ENCODE measurements at regions not wholly inside any gene's neighbourhood (a gene's known extent, or its start where the extent isn't known, plus 50 kb on each side); places are given as distances from the start of the nearest gene placed in this dataset.

GRCh38 chr1:222026280-222026679 lies 284.4 kb upstream of the DUSP10 start:
- H3K36me3 ChIP-seq (ENCODE audit: control insufficient read depth in 2 of 2, insufficient read depth in 1 of 2, low read length in 2 of 2), result no peaks in the 10 kb centered on the region
- CTCF ChIA-PET, result no interaction called here
- no peaks in the 10 kb centered on the region for H3K4me1 ChIP-seq (ENCODE audit: control insufficient read depth, insufficient read depth, low read length)
- POLR2A ChIA-PET, result no interaction called here
- H3K9me3 ChIP-seq (ENCODE audit: control insufficient read depth, insufficient read depth, low read depth, low read length), result no peaks in the 10 kb centered on the region
- H3K27ac ChIP-seq (ENCODE audit: extremely low read depth, low read depth, low read length), result no peak overlapping the region
- TF ChIP-seq ZNF16 (tag by site-specific recombination; IDR thresholded peaks at IDR 0.05; ENCODE audit: low read depth), result no peak
- TF ChIP-seq ZNF174 (tag by site-specific recombination; IDR thresholded peaks at IDR 0.05), result no peak
- no peak for TF ChIP-seq ZNF701 (tag by site-specific recombination; IDR thresholded peaks at IDR 0.05)
- TF ChIP-seq SALL2 (tag by site-specific recombination; IDR thresholded peaks at IDR 0.05; ENCODE audit: borderline replicate concordance), result no peak
- TF ChIP-seq ZFP69B (tag by site-specific recombination; IDR thresholded peaks at IDR 0.05), result no peak
- no peak for TF ChIP-seq ZEB2 (tag by site-specific recombination; IDR thresholded peaks at IDR 0.05)
- TF ChIP-seq ZNF654 (tag by site-specific recombination; IDR thresholded peaks at IDR 0.05; ENCODE audit: low read depth), result no peak
- TF ChIP-seq HOXA7 (CRISPR knock-in tag; IDR thresholded peaks at IDR 0.05; ENCODE audit: borderline replicate concordance), result no peak
- no peak for TF ChIP-seq ZNF248 (tag by site-specific recombination; IDR thresholded peaks at IDR 0.05)
- no peak for TF ChIP-seq ZNF341 (tag by site-specific recombination; IDR thresholded peaks at IDR 0.05; ENCODE audit: low read depth)
- TF ChIP-seq, protein P1, sequence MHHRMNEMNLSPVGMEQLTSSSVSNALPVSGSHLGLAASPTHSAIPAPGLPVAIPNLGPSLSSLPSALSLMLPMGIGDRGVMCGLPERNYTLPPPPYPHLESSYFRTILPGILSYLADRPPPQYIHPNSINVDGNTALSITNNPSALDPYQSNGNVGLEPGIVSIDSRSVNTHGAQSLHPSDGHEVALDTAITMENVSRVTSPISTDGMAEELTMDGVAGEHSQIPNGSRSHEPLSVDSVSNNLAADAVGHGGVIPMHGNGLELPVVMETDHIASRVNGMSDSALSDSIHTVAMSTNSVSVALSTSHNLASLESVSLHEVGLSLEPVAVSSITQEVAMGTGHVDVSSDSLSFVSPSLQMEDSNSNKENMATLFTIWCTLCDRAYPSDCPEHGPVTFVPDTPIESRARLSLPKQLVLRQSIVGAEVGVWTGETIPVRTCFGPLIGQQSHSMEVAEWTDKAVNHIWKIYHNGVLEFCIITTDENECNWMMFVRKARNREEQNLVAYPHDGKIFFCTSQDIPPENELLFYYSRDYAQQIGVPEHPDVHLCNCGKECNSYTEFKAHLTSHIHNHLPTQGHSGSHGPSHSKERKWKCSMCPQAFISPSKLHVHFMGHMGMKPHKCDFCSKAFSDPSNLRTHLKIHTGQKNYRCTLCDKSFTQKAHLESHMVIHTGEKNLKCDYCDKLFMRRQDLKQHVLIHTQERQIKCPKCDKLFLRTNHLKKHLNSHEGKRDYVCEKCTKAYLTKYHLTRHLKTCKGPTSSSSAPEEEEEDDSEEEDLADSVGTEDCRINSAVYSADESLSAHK (tag by site-specific recombination; IDR thresholded peaks at IDR 0.05), result no peak
- TF ChIP-seq ZNF521 (tag by site-specific recombination; IDR thresholded peaks at IDR 0.05), result no peak
- TF ChIP-seq ZNF792 (tag by site-specific recombination; IDR thresholded peaks at IDR 0.05), result no peak
- no peak for TF ChIP-seq KLF8 (tag by site-specific recombination; IDR thresholded peaks at IDR 0.05)
- no peak for TF ChIP-seq ZNF274 (IDR thresholded peaks at IDR 0.05; ENCODE audit: low read length)
- no peak for TF ChIP-seq ZNF274 (tag by site-specific recombination; IDR thresholded peaks at IDR 0.05; ENCODE audit: borderline replicate concordance)
- TF ChIP-seq, protein P2, sequence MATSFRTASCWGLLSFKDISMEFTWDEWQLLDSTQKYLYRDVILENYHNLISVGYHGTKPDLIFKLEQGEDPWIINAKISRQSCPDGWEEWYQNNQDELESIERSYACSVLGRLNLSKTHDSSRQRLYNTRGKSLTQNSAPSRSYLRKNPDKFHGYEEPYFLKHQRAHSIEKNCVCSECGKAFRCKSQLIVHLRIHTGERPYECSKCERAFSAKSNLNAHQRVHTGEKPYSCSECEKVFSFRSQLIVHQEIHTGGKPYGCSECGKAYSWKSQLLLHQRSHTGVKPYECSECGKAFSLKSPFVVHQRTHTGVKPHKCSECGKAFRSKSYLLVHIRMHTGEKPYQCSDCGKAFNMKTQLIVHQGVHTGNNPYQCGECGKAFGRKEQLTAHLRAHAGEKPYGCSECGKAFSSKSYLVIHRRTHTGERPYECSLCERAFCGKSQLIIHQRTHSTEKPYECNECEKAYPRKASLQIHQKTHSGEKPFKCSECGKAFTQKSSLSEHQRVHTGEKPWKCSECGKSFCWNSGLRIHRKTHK (tag by site-specific recombination; IDR thresholded peaks at IDR 0.05), result no peak
- no peak for TF ChIP-seq ZNF677 (tag by site-specific recombination; IDR thresholded peaks at IDR 0.05)
- no peak overlapping the region for H3K4me3 ChIP-seq (ENCODE audit: low read depth, low read length)

DNA sequence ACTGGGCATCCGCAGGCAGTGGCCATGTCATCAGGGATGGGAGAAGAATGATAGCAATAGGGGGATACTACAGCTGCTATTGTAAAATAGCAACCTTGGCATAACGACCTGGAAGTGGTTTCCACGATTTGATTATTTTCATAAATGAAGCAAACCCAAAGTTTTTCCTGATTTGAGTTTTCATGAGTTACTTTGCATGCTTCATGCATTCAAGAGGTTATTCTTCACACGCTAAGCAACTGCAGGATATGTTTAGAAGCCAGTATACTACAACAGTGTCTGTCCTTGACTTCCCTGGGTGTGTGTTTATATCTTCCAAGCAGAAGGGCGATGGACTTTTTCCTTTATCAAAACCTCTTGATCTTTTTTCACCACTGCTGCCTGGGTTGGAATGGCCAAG lies 281.1 kb upstream of the DUSP10 start:
- TF ChIP-seq ZNF24 (tag by site-specific recombination; IDR thresholded peaks at IDR 0.05) (no peak), ZEB2 (tag by site-specific recombination; IDR thresholded peaks at IDR 0.05) (no peak), ZNF548 (tag by site-specific recombination; IDR thresholded peaks at IDR 0.05) (no peak), ZNF37A (tag by site-specific recombination; IDR thresholded peaks at IDR 0.05) (no peak), ZNF529 (tag by site-specific recombination; IDR thresholded peaks at IDR 0.05; ENCODE audit: insufficient replicate concordance) (no peak)
- TF ChIP-seq, protein P3, sequence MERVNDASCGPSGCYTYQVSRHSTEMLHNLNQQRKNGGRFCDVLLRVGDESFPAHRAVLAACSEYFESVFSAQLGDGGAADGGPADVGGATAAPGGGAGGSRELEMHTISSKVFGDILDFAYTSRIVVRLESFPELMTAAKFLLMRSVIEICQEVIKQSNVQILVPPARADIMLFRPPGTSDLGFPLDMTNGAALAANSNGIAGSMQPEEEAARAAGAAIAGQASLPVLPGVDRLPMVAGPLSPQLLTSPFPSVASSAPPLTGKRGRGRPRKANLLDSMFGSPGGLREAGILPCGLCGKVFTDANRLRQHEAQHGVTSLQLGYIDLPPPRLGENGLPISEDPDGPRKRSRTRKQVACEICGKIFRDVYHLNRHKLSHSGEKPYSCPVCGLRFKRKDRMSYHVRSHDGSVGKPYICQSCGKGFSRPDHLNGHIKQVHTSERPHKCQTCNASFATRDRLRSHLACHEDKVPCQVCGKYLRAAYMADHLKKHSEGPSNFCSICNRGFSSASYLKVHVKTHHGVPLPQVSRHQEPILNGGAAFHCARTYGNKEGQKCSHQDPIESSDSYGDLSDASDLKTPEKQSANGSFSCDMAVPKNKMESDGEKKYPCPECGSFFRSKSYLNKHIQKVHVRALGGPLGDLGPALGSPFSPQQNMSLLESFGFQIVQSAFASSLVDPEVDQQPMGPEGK (tag by site-specific recombination; IDR thresholded peaks at IDR 0.05), result no peak
- TF ChIP-seq, protein P4, sequence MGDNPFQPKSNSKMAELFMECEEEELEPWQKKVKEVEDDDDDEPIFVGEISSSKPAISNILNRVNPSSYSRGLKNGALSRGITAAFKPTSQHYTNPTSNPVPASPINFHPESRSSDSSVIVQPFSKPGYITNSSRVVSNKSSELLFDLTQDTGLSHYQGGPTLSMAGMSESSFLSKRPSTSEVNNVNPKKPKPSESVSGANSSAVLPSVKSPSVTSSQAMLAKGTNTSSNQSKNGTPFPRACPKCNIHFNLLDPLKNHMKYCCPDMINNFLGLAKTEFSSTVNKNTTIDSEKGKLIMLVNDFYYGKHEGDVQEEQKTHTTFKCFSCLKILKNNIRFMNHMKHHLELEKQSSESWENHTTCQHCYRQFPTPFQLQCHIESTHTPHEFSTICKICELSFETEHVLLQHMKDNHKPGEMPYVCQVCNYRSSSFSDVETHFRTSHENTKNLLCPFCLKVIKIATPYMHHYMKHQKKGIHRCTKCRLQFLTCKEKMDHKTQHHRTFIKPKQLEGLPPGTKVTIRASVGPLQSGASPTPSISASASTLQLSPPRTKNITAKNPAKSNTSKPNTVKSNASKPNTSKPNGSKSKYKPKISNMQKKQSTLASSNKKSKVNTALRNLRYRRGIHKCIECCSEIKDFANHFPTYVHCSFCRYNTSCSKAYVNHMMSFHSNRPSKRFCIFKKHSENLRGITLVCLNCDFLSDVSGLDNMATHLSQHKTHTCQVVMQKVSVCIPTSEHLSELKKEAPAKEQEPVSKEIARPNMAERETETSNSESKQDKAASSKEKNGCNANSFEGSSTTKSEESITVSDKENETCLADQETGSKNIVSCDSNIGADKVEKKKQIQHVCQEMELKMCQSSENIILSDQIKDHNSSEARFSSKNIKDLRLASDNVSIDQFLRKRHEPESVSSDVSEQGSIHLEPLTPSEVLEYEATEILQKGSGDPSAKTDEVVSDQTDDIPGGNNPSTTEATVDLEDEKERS (tag by site-specific recombination; IDR thresholded peaks at IDR 0.05), result no peak
- Histone ChIP-seq H3K36me3 (ENCODE audit: control insufficient read depth in 2 of 2, insufficient read depth in 1 of 2, low read length in 2 of 2) (no peaks in the 10 kb centered on the region), H3K4me3 (ENCODE audit: low read depth, low read length) (no peak overlapping the region), H3K4me1 (ENCODE audit: control insufficient read depth, insufficient read depth, low read length) (no peaks in the 10 kb centered on the region), H3K27ac (ENCODE audit: extremely low read depth, low read depth, low read length) (no peak overlapping the region), H3K9me3 (ENCODE audit: control insufficient read depth, insufficient read depth, low read depth, low read length) (no peaks in the 10 kb centered on the region)
- CTCF ChIA-PET, result interaction anchor here (0.6 kb wide), 1 partner anchor 363 kb away, joined by 4 read pairs; no protein-coding TSS in a partner anchor
- POLR2A ChIA-PET, result interaction anchor here (0.7 kb wide), 1 partner anchor 98 kb away, joined by 3 read pairs; no protein-coding TSS in a partner anchor

Measured in HEK293 (cell line).